Kidney epithelial cell (primary cell): ENCODE measurements at regions not wholly inside any gene's neighbourhood (a gene's known extent, or its start where the extent isn't known, plus 50 kb on each side); places are given as distances from the start of the nearest gene placed in this dataset.

Experiments
- DNase-seq: peaks from one replicate; pipeline ENCODE4 v3.0.0-alpha.2; 2010; ENCODE audit warnings: low read depth
- H3K27me3 ChIP-seq: 2 replicates; pipeline ENCODE4 v1.6.0; 2011; ENCODE audit warnings: low read length; ENCODE audit not compliant: control insufficient read depth, insufficient read depth
- H3K36me3 ChIP-seq: 2 replicates; pipeline ENCODE4 v1.5.1; 2011; ENCODE audit warnings: low read length; ENCODE audit not compliant: control insufficient read depth, insufficient read depth
- H3K4me3 ChIP-seq: 2 replicates; pipeline ENCODE4 v1.5.1; 2011; ENCODE audit warnings: low read depth, mild to moderate bottlenecking, control low read depth, low read length
- CTCF ChIP-seq: IDR thresholded peaks from 2 replicates; pipeline ENCODE4 v1.5.1; 2011; ENCODE audit warnings: mild to moderate bottlenecking, moderate library complexity, low read length, control low read depth, inconsistent platforms; ENCODE audit not compliant: insufficient read depth, poor library complexity, severe bottlenecking

- H3K36me3 ChIP-seq: no peaks in the 10 kb centered on the region
- no peaks in the 10 kb centered on the region for H3K27me3 ChIP-seq
- no peak overlapping the region for H3K4me3 ChIP-seq
- TF ChIP-seq CTCF: no peak
- DNase-seq: no peak
Measured at GRCh38 chr1:221448585-221449175, 293.2 kb downstream of the DUSP10 start.

- no peaks in the 10 kb centered on the region for H3K27me3 ChIP-seq
- no peaks in the 10 kb centered on the region for H3K36me3 ChIP-seq
- TF ChIP-seq CTCF: no peak
- no peak overlapping the region for H3K4me3 ChIP-seq
- no peak for DNase-seq
Measured at GRCh38 chr1:221449194-221449593, 292.7 kb downstream of the DUSP10 start.

GRCh38 chr1:221449801-221450470, 292.0 kb downstream of the DUSP10 start:
- DNase-seq: no peak
- Histone ChIP-seq H3K4me3 (no peak overlapping the region), H3K36me3 (no peaks in the 10 kb centered on the region), H3K27me3 (no peaks in the 10 kb centered on the region)
- no peak for TF ChIP-seq CTCF

GRCh38 chr1:221451741-221452140, 290.1 kb downstream of the DUSP10 start:
- DNase-seq: no peak
- no peaks in the 10 kb centered on the region for H3K27me3 ChIP-seq
- no peak overlapping the region for H3K4me3 ChIP-seq
- no peak for TF ChIP-seq CTCF
- no peaks in the 10 kb centered on the region for H3K36me3 ChIP-seq

- H3K4me3 ChIP-seq: no peak overlapping the region
- TF ChIP-seq CTCF: no peak
- no peaks in the 10 kb centered on the region for H3K36me3 ChIP-seq
- DNase-seq: no peak
- H3K27me3 ChIP-seq: no peaks in the 10 kb centered on the region
Measured at GRCh38 chr1:221454096-221454495, 287.8 kb downstream of the DUSP10 start.

GRCh38 chr1:221456918-221457317, 285.0 kb downstream of the DUSP10 start:
- Histone ChIP-seq H3K4me3 (no peak overlapping the region), H3K27me3 (no peaks in the 10 kb centered on the region), H3K36me3 (no peaks in the 10 kb centered on the region)
- no peak for DNase-seq
- no peak for TF ChIP-seq CTCF
